Retina (tissue), 1 donor: ENCODE measurements at regions not wholly inside any gene's neighbourhood (a gene's known extent, or its start where the extent isn't known, plus 50 kb on each side); places are given as distances from the start of the nearest gene placed in this dataset.

ENCODE experiments used
- DNase-seq: peaks from one replicate; pipeline ENCODE4 v3.0.0-alpha.2; 2016

GRCh38 chr6:148128014-148128730 is 214.5 kb upstream of the SASH1 start:
- no peak for DNase-seq

GRCh38 chr6:148134592-148134991 is 208.0 kb upstream of the SASH1 start:
- DNase-seq = no peak

- DNase-seq = no peak
These were observed 206.1 kb upstream of the SASH1 start for GRCh38 chr6:148136586-148136985.

GRCh38 chr6:148137652-148138051 is 205.0 kb upstream of the SASH1 start:
- no peak for DNase-seq

- no peak for DNase-seq
These were observed 204.1 kb upstream of the SASH1 start for GRCh38 chr6:148138573-148138972.

DNA sequence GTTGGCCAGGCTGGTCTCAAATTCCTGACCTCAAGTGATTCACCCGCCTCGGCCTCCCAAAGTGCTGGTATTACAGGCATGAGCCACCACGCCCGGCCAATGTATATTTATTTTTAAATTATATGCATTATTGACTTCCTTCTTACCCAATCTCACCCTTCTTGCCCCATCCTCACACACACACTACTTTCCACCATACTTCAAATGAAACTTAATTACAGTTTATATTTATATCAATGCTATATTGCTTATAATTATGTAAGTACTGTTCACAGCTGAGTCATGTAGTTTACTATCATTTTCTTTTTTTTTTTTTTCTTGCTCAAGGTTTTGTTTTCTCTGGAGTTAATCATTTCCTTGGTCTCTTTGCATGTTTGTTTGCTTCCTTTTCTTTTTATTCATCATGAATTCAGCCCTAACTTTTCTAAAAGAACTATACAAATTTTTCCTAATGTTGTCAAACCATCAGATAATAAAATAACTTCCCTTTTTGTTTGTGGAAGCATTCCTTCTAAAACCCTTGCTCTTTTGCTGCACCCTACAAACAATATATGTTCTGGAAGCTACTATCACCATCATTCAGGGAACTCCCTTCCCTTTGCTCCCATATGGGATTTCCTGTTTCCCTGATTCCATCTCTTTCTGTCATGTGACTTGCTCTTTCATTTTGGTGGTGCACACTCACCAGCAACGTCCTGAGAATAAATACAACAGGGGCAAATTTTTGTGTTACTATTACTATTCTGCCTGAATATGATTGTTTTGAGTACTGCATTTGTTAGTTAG is 201.7 kb upstream of the SASH1 start:
- no peak for DNase-seq

GRCh38 chr6:148142821-148143220 is 199.8 kb upstream of the SASH1 start:
- no peak for DNase-seq

GRCh38 chr6:148143771-148144170 is 198.9 kb upstream of the SASH1 start:
- DNase-seq = no peak

DNA sequence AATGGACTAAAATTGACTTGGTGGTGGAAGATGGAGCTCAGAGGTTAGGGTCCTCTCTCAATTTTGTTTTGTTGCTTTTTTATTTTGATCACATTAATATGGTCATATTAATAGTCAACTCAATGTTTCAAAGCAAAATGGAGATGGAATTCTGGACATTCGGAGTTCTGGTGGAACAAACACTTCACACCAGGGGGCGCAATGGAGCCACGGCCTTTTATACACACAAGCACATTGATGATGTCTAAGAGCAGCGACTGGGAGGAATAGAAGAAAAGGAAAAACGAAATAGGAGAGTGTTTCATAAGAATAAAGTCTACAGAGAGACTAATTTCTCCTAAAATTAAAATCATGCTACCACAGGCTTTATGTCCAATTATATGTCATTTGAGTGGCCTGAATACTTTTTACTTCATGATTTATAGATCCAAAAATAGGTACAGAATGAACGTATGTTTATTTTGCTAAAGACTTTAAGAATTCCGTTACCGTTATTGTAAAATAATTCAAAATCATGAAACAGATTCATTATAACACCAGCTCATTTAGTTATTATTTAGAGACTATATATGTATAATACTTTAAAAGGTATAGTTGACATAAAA is 197.6 kb upstream of the SASH1 start:
- DNase-seq = peak; percentile 46

DNA sequence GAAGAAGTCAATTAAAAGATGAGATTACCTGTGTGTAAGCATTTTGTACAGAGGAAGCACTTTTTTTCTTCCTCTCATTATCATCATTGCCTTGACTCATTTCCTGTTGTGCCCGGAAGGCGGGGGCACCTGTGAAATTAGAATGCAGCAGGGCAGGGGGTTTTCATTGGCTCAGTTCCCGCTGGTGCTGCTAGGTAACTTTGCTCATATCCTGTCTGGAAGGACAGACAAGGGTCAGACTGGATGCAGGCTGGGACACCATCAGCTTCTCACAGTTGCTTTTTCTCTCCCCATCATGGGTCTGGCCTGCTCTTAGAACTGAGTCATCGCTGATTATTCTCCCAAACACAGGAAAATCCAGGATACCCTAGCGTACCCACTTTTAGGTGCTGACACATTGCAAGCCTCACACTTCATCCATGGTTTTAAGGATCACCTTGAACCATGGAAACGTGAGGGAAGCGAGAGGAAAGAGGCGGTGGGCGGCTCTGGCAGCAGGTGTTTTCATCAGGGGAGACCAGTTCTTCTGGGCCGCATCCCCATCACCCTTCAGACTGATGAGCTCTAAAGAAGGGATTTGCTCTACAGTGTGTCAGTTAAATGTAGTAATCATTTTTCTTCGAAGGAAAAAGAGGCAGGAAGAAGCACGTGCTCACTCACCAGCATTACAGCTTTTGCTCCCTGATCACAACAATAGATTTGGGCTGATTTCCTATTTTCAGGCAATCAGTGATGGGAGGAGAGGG is 195.7 kb upstream of the SASH1 start:
- DNase-seq = no peak

- no peak for DNase-seq
These were observed 195.2 kb upstream of the SASH1 start for GRCh38 chr6:148147463-148147830.

DNA sequence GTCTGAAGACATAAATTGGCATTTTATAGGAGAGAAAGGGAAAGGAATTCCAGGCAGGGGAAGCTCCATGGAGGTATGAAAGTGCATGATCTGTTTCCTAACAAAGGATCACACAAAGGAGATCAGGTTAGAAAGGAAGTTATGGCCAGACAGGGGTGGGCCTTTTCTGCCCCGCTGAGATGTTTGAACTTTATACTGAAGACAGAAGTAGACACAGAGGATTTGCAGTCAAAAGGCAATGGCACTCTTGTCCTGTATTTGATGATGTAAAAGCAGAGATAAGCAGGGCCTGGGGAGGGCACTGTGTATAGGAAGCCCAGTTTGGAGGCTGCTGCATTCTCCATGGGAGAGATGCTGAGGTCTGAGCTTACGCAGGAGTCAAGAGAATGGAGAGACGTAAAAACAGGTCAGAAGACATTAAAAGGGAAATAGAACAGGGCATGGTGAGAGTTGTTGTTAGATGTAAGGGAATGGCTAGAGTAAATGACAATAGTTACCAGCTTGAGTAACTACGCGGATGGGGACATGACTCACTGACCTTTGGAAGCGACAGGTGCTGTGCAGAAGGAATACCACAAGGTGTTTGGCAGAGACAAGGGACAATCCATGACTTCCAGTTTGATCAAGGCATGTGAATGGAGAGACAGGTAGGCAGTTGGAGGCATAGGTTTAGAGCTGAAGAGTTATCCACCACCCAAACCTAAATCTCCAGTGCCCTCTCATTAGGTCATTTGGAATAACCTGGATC is 190.6 kb upstream of the SASH1 start:
- no peak for DNase-seq

GRCh38 chr6:148154668-148155067 is 188.0 kb upstream of the SASH1 start:
- DNase-seq = no peak

GRCh38 chr6:148155293-148155692 is 187.3 kb upstream of the SASH1 start:
- DNase-seq = no peak

GRCh38 chr6:148157841-148158240 is 184.8 kb upstream of the SASH1 start:
- DNase-seq = no peak

GRCh38 chr6:148164645-148165044 is 178.0 kb upstream of the SASH1 start:
- DNase-seq = no peak

DNA sequence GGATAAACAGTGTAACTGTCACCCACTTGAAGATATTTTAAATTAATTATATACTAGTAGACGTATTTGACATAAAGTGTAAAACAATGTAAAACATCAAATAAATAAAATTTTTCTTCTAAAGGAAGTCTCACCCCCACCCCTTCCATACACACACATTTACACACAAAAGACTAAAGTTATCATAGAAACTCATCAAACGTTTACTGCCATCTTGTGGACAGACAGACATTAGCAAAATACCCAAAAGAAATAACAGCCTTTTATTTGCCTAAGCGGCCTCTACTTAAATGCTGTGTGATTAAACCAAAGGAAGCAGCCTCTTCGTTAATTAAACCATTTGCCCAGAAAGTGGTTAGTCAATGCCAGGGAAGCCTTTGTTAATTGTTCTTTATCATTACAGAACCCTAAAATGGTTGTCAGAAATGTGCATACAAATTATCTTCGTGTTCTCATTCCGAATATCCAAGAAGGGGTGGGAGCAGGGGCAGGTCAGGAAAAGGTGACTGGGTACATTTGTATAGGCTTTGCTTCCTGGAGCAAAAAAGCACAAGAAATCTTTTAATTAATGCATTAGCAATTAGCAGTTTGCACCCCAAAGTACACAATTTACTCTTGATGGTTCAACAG is 176.2 kb upstream of the SASH1 start:
- DNase-seq = peak; percentile 54

DNA sequence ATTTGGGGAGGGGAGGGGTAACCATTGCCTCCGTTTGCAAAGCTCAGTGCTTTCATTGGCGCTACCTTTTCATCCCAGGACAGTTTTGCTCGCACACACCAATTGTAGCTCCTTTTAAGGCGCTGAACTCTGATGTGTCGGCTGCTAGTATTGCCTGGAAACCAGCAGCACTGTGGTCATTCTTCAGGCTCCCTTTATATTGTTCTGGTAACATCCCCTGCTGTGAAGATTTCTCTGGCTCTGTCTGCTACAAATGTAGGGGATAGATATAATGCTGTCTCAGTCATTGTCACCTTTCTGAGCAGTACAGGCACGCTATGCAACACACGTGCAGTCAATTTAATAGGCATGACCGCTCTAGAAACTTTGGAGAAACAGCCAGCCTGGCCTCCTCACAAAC is 172.9 kb upstream of the SASH1 start:
- peak; percentile 34 for DNase-seq

- no peak for DNase-seq
These were observed 172.4 kb upstream of the SASH1 start for GRCh38 chr6:148170286-148170685.

GRCh38 chr6:148173548-148173947 is 169.1 kb upstream of the SASH1 start:
- no peak for DNase-seq

DNA sequence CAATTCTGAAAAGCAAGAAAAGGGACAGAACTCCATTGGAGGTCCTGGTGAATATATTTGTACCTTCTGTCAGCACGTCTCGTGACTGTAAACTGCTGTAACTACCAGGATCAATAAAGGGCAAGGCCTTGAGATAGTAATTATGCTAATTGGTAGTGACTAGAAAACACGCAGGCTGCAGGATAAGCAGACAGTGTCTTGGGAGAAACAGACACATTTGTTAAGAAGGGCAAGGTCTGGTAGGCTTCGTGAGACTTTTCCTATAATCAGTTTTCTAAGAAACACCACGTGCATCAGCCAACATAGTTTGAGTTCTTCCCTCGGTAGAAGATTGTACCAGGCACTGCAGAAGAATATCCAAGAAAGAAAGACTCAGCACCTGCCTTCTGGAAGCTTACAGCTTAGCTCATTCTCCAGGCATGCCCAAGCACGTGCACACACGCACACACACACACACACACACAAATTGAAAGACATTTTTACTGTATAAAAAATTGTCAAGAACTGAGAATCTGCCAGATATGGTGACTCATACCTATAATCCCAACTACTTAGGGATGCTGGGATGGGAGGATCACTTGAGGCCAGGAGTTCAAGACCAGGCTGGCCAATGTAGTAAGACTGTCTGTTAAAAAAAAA is 167.0 kb upstream of the SASH1 start:
- peak; percentile 57 for DNase-seq
